Frontal cortex (tissue), 3 donors: ENCODE measurements at regions not wholly inside any gene's neighbourhood (a gene's known extent, or its start where the extent isn't known, plus 50 kb on each side); places are given as distances from the start of the nearest gene placed in this dataset.
"Not testable (repeated sequence)": the region's sequence is repeated elsewhere in the genome, so short reads cannot be mapped to it uniquely, and the experiment has no call there.

Experiments used
- DNase-seq, 2 donors: peaks; one replicate each; pipeline ENCODE4 v3.0.0; 2012; ENCODE audit warnings: low spot score in 2 of 2
- FAIRE-seq: peaks from 2 replicates; lab custom pipeline; 2012; peaks lifted over from hg19 to GRCh38; lab: Jason Lieb, UNC
- donor health status: control.
- donor health status: control.
- donor health status: control.

GRCh38 chr15:25244731-25245585 is 193.9 kb downstream of the UBE3A start:
- FAIRE-seq (no peak), DNase-seq (no peak)

GRCh38 chr15:25245801-25246622 is 192.8 kb downstream of the UBE3A start:
- DNase-seq, result no peak

GRCh38 chr15:25246641-25247406 is 192.0 kb downstream of the UBE3A start:
- FAIRE-seq (no peak), DNase-seq (no peak)

More at GRCh38 chr15:25245801-25246622, 192.8 kb downstream of the UBE3A start:
- FAIRE-seq, result no peak

- FAIRE-seq (no peak), DNase-seq (no peak)
Measured at GRCh38 chr15:25247407-25248038, 191.3 kb downstream of the UBE3A start.

- not testable (repeated sequence) for DNase-seq, FAIRE-seq
Measured at GRCh38 chr15:25248087-25248486, 190.7 kb downstream of the UBE3A start.

- no peak for FAIRE-seq
- no peak for DNase-seq
Measured at GRCh38 chr15:25248583-25249235, 190.1 kb downstream of the UBE3A start.

GRCh38 chr15:25249236-25250010 is 189.4 kb downstream of the UBE3A start:
- FAIRE-seq, result no peak
- DNase-seq, result no peak

GRCh38 chr15:25250011-25250596 is 188.7 kb downstream of the UBE3A start:
- FAIRE-seq (no peak), DNase-seq (no peak)

- DNase-seq, result no peak
- FAIRE-seq, result no peak
Measured at GRCh38 chr15:25250906-25251622, 187.8 kb downstream of the UBE3A start.

GRCh38 chr15:25251700-25252390 is 187.0 kb downstream of the UBE3A start:
- DNase-seq (no peak), FAIRE-seq (no peak)

GRCh38 chr15:25253048-25253973 is 185.5 kb downstream of the UBE3A start:
- DNase-seq, FAIRE-seq: not testable (repeated sequence)

GRCh38 chr15:25268166-25268565 is 170.7 kb downstream of the UBE3A start:
- FAIRE-seq (no peak), DNase-seq (no peak)
